Ammon's horn (tissue), 1 donor: ENCODE measurements at regions not wholly inside any gene's neighbourhood (a gene's known extent, or its start where the extent isn't known, plus 50 kb on each side); places are given as distances from the start of the nearest gene placed in this dataset.
A peak's percentile ranks its signal among the peaks of the same experiment; 100 is the strongest.

Experiments used
- DNase-seq: peaks from one replicate; pipeline ENCODE4 v3.0.0-alpha.2; 2016; ENCODE audit warnings: low spot score

- DNase-seq, result no peak
Measured at GRCh38 chr6:163916315-163917081, 502.0 kb downstream of the QKI start.

- no peak for DNase-seq
Measured at GRCh38 chr6:163915131-163915530, 500.6 kb downstream of the QKI start.

GRCh38 chr6:163913045-163913444 lies 498.5 kb downstream of the QKI start:
- DNase-seq, result no peak

- no peak for DNase-seq
Measured at GRCh38 chr6:163906006-163906710, 491.6 kb downstream of the QKI start.

GRCh38 chr6:163904186-163904585 lies 489.7 kb downstream of the QKI start:
- DNase-seq, result no peak

GRCh38 chr6:163903541-163903940 lies 489.0 kb downstream of the QKI start:
- DNase-seq, result no peak

- DNase-seq, result no peak
Measured at GRCh38 chr6:163902993-163903392, 488.5 kb downstream of the QKI start.

- no peak for DNase-seq
Measured at GRCh38 chr6:163901681-163902080, 487.2 kb downstream of the QKI start.

- DNase-seq, result no peak
Measured at GRCh38 chr6:163900570-163900969, 486.1 kb downstream of the QKI start.

GRCh38 chr6:163897669-163898068 lies 483.2 kb downstream of the QKI start:
- DNase-seq, result no peak

GRCh38 chr6:163897030-163897429 lies 482.5 kb downstream of the QKI start:
- DNase-seq, result no peak

- no peak for DNase-seq
Measured at GRCh38 chr6:163895162-163895561, 480.6 kb downstream of the QKI start.

GRCh38 chr6:163893609-163894189 lies 479.2 kb downstream of the QKI start:
- DNase-seq, result no peak

GRCh38 chr6:163892824-163893561 lies 478.5 kb downstream of the QKI start:
- peak; percentile 15 for DNase-seq

GRCh38 chr6:163889904-163890514 lies 475.5 kb downstream of the QKI start:
- DNase-seq, result no peak

GRCh38 chr6:163888030-163888819 lies 473.7 kb downstream of the QKI start:
- no peak for DNase-seq

- DNase-seq, result no peak
Measured at GRCh38 chr6:163886428-163886827, 471.9 kb downstream of the QKI start.

- no peak for DNase-seq
Measured at GRCh38 chr6:163883984-163884383, 469.5 kb downstream of the QKI start.

GRCh38 chr6:163878698-163879097 lies 464.2 kb downstream of the QKI start:
- DNase-seq, result no peak

- DNase-seq, result no peak
Measured at GRCh38 chr6:163877877-163878639, 463.5 kb downstream of the QKI start.
